ENCODE measurements at regions not wholly inside any gene's neighbourhood (a gene's known extent, or its start where the extent isn't known, plus 50 kb on each side); places are given as distances from the start of the nearest gene placed in this dataset.

DNA sequence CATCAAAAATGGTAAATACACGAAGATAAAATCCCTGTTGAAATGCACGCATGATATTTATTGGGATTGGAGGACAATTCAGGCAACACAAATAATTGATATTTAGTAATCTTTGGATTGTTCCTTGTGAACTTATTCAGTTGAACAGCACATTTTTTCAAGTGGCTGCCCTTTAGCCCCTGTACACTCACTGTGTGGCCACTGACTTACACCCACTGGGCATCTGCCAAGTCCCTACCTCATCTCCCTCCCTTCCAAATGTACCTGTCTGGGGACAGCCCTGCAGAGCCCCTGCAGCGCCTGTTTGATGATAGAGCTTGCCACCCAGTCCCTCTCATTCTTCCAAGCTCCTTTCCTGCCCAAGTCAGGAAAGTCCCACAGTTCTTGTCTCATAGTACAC is 154.3 kb downstream of the GLUL start:
- TF ChIP-seq, protein P1, sequence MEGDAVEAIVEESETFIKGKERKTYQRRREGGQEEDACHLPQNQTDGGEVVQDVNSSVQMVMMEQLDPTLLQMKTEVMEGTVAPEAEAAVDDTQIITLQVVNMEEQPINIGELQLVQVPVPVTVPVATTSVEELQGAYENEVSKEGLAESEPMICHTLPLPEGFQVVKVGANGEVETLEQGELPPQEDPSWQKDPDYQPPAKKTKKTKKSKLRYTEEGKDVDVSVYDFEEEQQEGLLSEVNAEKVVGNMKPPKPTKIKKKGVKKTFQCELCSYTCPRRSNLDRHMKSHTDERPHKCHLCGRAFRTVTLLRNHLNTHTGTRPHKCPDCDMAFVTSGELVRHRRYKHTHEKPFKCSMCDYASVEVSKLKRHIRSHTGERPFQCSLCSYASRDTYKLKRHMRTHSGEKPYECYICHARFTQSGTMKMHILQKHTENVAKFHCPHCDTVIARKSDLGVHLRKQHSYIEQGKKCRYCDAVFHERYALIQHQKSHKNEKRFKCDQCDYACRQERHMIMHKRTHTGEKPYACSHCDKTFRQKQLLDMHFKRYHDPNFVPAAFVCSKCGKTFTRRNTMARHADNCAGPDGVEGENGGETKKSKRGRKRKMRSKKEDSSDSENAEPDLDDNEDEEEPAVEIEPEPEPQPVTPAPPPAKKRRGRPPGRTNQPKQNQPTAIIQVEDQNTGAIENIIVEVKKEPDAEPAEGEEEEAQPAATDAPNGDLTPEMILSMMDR (IDR thresholded peaks at IDR 0.05): no peak
- TF ChIP-seq POLR2A (IDR thresholded peaks at IDR 0.05): no peak

Measured in heart left ventricle (tissue), 13 donors.